ENCODE measurements at regions not wholly inside any gene's neighbourhood (a gene's known extent, or its start where the extent isn't known, plus 50 kb on each side); places are given as distances from the start of the nearest gene placed in this dataset.
A peak's percentile ranks its signal among the peaks of the same experiment; 100 is the strongest.
"Not testable (repeated sequence)": the region's sequence is repeated elsewhere in the genome, so short reads cannot be mapped to it uniquely, and the experiment has no call there.

- no peak for DNase-seq
Measured at GRCh38 chr7:136527554-136527953, 340.9 kb upstream of the CHRM2 start.

DNA sequence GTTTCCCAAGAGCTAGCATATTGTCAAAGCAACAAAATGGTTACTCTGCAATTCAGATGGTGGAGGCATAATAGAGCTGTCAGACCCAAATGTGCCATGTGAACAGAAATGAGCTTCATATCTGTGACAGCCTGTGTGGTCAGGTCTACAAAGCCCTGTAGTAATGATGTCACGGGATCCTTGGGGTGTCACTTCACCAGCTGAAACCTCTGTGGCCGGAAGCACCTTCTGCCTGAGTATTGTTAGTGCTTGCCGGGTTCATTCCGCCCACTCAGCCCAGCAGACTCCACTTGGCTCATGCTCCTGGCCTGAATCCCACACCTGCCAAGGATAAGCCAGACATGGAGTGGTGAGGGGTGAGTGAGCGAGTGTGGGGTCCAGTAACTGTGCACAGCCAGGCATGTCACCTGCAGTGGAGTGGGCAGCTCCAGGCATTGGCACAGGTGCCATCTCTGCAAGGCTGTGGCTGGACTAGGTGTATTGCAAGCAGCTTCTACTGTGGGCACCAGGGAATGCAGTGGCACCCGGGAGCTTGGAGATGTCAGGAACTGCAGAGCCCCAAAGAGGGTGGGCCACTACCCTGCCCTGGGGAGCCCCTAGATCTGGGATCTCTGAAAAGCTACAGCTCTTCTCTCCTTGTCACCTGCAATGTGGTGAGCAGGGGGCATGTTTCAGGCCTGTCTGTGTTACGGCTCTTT is 341.9 kb upstream of the CHRM2 start:
- DNase-seq, result no peak

GRCh38 chr7:136523571-136523970 is 344.9 kb upstream of the CHRM2 start:
- DNase-seq, result no peak

DNA sequence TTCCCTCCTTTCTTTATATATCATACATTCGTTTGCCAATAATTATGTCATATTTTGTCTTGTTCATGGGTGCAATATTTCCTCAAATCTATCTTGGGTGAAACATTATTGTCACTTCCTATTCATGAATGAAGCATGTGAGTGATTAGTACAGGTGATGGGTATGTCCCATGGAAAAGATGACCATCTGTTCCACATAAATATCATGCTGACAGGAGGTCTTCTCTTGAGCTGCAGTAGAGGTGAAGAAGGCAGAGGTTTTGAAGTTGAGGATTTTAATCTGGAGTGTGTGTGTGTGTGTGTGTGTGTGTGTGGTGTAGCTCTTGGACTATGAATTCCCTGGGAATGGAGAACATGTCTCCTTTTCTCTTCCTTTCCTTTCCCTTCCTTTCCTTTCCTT is 350.5 kb upstream of the CHRM2 start:
- no peak for DNase-seq

- no peak for DNase-seq
Measured at GRCh38 chr7:136514776-136515175, 353.7 kb upstream of the CHRM2 start.

DNA sequence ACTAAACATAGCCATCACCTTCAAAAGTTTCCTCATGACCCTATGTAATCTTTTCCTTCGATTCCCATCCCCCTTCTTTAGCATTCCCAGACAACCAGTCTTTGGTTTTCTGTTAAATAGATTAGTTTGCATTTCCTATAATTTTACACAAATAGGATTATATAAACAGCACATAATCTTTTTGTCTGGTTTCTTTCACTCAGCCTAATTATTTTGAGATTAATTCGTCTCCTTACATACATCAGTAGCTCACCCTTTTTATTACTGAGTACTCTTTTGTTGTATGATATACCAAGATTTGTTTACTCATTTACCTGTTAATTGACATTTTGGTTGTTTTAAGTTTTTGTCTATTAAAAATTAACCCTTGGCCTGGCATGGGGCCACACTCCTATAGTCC is 354.7 kb upstream of the CHRM2 start:
- DNase-seq, result no peak

- no peak for DNase-seq
Measured at GRCh38 chr7:136509466-136509865, 359.0 kb upstream of the CHRM2 start.

DNA sequence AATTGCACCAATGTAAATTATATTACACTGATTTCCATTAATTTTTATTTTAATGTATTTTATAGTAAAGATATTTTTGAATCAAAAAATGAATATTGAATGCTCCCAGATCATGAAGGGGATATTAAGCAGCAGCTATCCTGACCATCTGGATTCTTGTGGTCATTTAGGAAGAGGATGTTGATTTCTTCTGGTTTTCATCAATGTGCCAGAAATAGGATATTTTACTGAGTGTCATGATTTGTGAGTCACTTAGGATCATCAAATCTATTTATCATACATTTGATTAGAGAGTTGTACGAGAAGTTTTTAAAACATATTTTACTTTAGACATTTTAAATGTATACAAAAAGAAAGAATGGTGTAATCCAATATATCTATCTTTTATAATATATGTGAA is 366.3 kb upstream of the CHRM2 start:
- DNase-seq, result no peak

DNA sequence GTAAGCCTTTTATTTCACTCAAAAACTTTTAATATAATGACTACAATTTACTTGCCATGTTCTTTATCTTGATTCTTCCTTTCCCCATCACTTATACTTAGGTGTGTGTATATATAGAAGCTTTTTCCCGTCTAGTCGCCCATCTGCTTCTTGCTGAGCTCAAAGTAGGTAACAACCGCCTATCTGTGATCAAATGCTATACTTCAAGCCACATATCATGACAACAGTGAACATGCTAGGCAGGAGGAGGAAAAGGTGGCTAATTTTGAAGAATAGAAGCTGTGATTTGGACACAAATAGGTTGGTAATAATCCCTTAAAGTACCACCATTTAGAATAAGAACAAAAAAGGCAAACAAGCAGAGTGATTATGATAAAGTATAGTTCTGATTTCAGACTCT is 367.3 kb upstream of the CHRM2 start:
- DNase-seq, result no peak

DNA sequence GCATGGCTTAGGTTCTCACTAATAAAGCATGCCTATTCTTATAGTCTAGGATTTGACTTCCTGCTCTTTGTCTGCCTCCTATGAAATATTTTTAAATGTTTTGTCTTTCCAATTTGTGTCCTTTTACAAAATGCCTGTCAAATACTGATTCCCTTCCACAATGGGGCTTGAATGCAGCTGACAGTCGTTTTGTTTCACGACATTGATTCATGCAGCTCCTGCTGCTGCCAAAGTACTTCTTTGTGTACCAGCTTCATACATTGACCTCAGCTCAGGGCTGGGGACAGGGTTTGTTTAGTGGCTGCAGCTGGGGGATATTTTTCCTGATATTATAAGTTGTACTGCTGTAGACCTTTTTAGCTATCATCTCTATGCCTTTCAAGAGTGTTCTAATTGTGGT is 371.9 kb upstream of the CHRM2 start:
- no peak for DNase-seq

- DNase-seq, result no peak
Measured at GRCh38 chr7:136495081-136495480, 373.4 kb upstream of the CHRM2 start.

GRCh38 chr7:136492366-136492765 is 376.1 kb upstream of the CHRM2 start:
- no peak for DNase-seq

- DNase-seq, result no peak
Measured at GRCh38 chr7:136489808-136490207, 378.6 kb upstream of the CHRM2 start.

GRCh38 chr7:136480901-136481300 is 387.6 kb upstream of the CHRM2 start:
- DNase-seq, result no peak

DNA sequence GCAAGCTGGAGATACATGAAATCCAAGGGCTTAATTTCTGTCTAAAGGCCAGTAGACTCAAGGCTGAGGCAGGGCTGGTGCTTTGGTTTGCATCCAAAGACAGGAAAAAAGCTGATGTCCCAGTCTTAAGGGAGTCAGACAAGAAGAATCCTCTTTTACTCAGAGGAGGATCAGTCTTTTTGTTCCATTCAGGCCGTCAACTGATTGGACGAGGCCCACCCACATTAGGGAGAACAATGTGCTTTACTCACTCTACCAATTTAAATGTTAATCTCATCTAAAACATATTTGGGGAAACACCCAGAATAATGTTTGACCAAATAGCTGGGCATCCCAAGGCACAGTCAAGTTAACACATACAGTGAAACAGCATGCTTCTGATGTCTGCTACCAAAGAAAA is 388.5 kb upstream of the CHRM2 start:
- no peak for DNase-seq

- no peak for DNase-seq
Measured at GRCh38 chr7:136470179-136470578, 398.3 kb upstream of the CHRM2 start.

GRCh38 chr7:136452949-136453348 is 415.5 kb upstream of the CHRM2 start:
- DNase-seq, result no peak

DNA sequence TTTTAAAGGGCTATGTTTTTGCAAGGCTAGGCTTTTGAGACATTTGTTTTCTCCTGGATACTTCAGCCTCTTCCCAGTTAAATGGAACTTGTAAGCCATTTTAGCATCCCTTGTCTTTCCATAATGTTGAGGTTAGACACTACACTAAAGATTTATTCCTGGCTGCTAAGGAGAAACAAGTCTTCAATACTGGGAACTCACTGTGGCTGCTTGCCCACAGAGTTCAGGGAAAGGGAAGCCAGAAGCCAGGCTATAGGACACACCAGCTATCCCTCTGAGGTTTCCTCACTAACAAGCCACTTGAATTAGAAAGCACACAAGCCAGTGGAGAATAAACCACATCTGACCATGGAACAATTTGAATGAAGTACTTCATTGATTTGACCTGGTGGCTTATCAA is 421.7 kb upstream of the CHRM2 start:
- no peak for DNase-seq

DNA sequence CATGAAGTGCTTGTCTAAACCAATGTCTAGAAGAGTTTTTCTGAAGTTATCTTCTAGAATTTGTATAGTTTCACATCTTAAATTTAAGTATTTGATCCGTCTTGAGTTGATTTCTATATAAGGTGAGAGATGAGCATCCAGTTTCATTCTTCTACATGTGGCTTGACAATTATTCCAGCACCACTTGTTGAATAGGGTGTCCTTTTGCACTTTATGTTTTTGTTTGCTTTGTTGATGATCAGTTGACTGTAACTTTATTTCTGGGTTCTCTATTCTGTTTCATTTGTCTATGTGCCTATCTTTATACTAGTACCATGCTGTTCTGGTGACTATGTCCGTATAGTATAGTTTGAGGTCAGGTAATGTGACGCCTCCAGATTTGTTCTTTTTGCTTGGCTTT is 426.6 kb upstream of the CHRM2 start:
- no peak for DNase-seq

DNA sequence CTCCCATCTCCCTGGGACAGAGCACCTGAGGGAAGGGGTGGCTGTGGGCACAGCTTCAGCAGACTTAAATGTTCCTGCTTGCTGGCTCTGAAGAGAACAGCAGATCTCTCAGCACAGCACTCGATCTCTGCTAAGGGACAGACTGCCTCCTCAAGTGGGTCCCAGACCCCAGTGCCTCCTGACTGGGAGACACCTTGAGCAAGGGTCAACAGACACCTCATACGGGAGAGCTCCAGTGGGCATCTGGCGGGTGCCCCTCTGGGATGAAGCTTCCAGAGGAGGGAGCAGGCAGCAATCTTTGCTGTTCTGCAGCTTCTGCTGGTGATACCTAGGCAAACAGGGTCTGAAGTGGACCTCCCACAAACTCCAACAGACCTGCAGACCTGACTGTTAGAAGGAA is 436.7 kb upstream of the CHRM2 start:
- DNase-seq, result not testable (repeated sequence)

DNA sequence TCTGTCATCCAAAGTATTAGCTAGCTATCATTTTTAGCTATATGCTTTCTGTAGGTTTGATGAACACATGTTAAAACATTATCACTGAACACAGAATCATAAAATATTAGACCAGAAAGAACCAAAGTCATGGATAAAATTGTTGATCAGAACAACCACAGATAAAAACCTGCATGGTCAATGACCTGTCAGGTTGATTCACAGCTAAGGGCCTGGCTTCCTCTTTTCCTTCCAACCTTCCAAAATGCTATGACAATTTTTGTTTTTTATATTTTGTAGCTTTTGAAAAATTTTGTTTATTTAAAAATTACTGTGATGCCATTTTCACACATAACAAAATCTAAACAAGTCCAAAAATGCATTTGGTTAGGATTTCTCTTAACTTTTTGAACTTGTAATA is 444.4 kb upstream of the CHRM2 start:
- no peak for DNase-seq

GRCh38 chr7:136419740-136420139 is 442.6 kb upstream of the MTPN start:
- not testable (repeated sequence) for DNase-seq

GRCh38 chr7:136412952-136413351 is 435.8 kb upstream of the MTPN start:
- DNase-seq, result no peak

GRCh38 chr7:136405931-136406777 is 429.0 kb upstream of the MTPN start:
- peak; percentile 53 for DNase-seq

GRCh38 chr7:136403591-136403990 is 426.4 kb upstream of the MTPN start:
- no peak for DNase-seq

Data from NCI-H1048 (cell line).